Liver (tissue), 8 donors: ENCODE measurements at regions not wholly inside any gene's neighbourhood (a gene's known extent, or its start where the extent isn't known, plus 50 kb on each side); places are given as distances from the start of the nearest gene placed in this dataset.

Source experiments
- DNase-seq: peaks from one replicate; pipeline ENCODE4 v3.0.0-alpha.2; 2017; ENCODE audit warnings: low spot score
- H3K27ac ChIP-seq, 2 donors: one replicate each; pipeline ENCODE4 v1.7.0; 2013; ENCODE audit warnings: inconsistent platforms in 2 of 2, low read length in 2 of 2, control low read depth in 1 of 2, low read depth in 1 of 2, mild to moderate bottlenecking in 1 of 2
- H3K27me3 ChIP-seq, 4 donors: one replicate each; pipeline versions ENCODE4 v1.6.1 to v1.7.0; 2013; ENCODE audit warnings: low read length in 3 of 4, inconsistent platforms in 1 of 4, mild to moderate bottlenecking in 1 of 4, moderate library complexity in 1 of 4; ENCODE audit not compliant: control insufficient read depth in 4 of 4, insufficient read depth in 4 of 4
- H3K36me3 ChIP-seq, 4 donors: one replicate each; pipeline versions ENCODE4 v1.6.1 to v1.7.0; 2013; ENCODE audit warnings: low read length in 3 of 4, mild to moderate bottlenecking in 3 of 4, low read depth in 1 of 4, moderate library complexity in 1 of 4; ENCODE audit not compliant: control insufficient read depth in 4 of 4, insufficient read depth in 3 of 4
- H3K4me1 ChIP-seq, 4 donors: one replicate each; pipeline versions ENCODE4 v1.6.1 to v1.7.0; 2013; ENCODE audit warnings: low read length in 3 of 4, mild to moderate bottlenecking in 3 of 4, moderate library complexity in 1 of 4; ENCODE audit not compliant: control insufficient read depth in 4 of 4, insufficient read depth in 4 of 4
- H3K4me3 ChIP-seq, 3 donors: one replicate each; pipeline versions ENCODE4 v1.6.1 to v1.7.0; 2013; ENCODE audit warnings: low read length in 3 of 3, control low read depth in 1 of 3, low read depth in 1 of 3, mild to moderate bottlenecking in 1 of 3
- H3K9ac ChIP-seq, 2 donors: one replicate each; pipeline ENCODE4 v1.7.0; 2013; ENCODE audit warnings: low read length in 2 of 2, mild to moderate bottlenecking in 2 of 2, moderate library complexity in 2 of 2, control low read depth in 1 of 2, low read depth in 1 of 2
- H3K9me3 ChIP-seq, 4 donors: one replicate each; pipeline versions ENCODE4 v1.6.1 to v1.7.0; 2013; ENCODE audit warnings: low read length in 3 of 4; ENCODE audit not compliant: control insufficient read depth in 4 of 4
- EGR1 ChIP-seq, 2 donors: IDR thresholded peaks; 2 replicates each; pipeline ENCODE4 v1.6.1; 2016 to 2018; ENCODE audit warnings: antibody characterized with exemption in 2 of 2, low read depth in 2 of 2
- FOXA1 ChIP-seq: IDR thresholded peaks from 2 replicates; pipeline ENCODE4 v1.6.1; 2016; ENCODE audit warnings: antibody characterized with exemption
- FOXA2 ChIP-seq: IDR thresholded peaks from 2 replicates; pipeline ENCODE4 v1.6.1; 2016; ENCODE audit warnings: antibody characterized with exemption
- GABPA ChIP-seq, 2 donors: IDR thresholded peaks in 1 of 2; conservative IDR thresholded peaks in 1 of 2; 2 replicates each; pipeline ENCODE4 v1.6.1; 2016; ENCODE audit warnings: antibody characterized with exemption in 2 of 2, mild to moderate bottlenecking in 1 of 2, moderate library complexity in 1 of 2
- HNF4A ChIP-seq, 2 donors: conservative IDR thresholded peaks; 2 replicates each; pipeline ENCODE4 v1.6.1; 2016; ENCODE audit warnings: antibody characterized with exemption in 2 of 2, mild to moderate bottlenecking in 2 of 2
- HNF4G ChIP-seq: IDR thresholded peaks from 2 replicates; pipeline ENCODE4 v1.6.1; 2016; ENCODE audit warnings: antibody characterized with exemption
- JUND ChIP-seq, 2 donors: IDR thresholded peaks; 2 replicates each; pipeline ENCODE4 v1.6.1; 2016; ENCODE audit warnings: antibody characterized with exemption in 2 of 2
- NR2F2 ChIP-seq: IDR thresholded peaks from 2 replicates; pipeline ENCODE4 v1.6.1; 2016; ENCODE audit warnings: antibody characterized with exemption
- RAD21 ChIP-seq, 2 donors: IDR thresholded peaks; 2 replicates each; pipeline ENCODE4 v1.6.1; 2016; ENCODE audit warnings: antibody characterized with exemption in 2 of 2, mild to moderate bottlenecking in 2 of 2
- RXRA ChIP-seq, 2 donors: IDR thresholded peaks; 2 replicates each; pipeline ENCODE4 v1.6.1; 2017 to 2018; ENCODE audit warnings: antibody characterized with exemption in 2 of 2, mild to moderate bottlenecking in 1 of 2
- SP1 ChIP-seq: IDR thresholded peaks from 2 replicates; pipeline ENCODE4 v1.6.1; 2018; ENCODE audit warnings: antibody characterized with exemption, mild to moderate bottlenecking
- TAF1 ChIP-seq: conservative IDR thresholded peaks from 2 replicates; pipeline ENCODE4 v1.6.1; 2016; ENCODE audit warnings: antibody characterized with exemption, mild to moderate bottlenecking
- WGBS: extraction: QIAGEN DNeasy Blood & Tissue Kit; methylation state at CpG from one replicate; pipeline ENCODE4 v1.1.7; 2013; 5-methylcytosine and 5-hydroxymethylcytosine counted together
- TF ChIP-seq, protein P1 (sequence below): fragments of 150-350 bp; IDR thresholded peaks from 2 replicates; pipeline ENCODE4 v1.5.1; 2017; ENCODE audit warnings: improper control_type of control experiment, low read depth, low read length; ENCODE audit not compliant: missing input control
- TF ChIP-seq, protein P2 (sequence below): IDR thresholded peaks from 2 replicates; pipeline ENCODE4 v1.6.1; 2016; ENCODE audit warnings: antibody characterized with exemption
- TF ChIP-seq, protein P3 (sequence below): IDR thresholded peaks from 2 replicates; pipeline ENCODE4 v1.6.1; 2016; ENCODE audit warnings: antibody characterized with exemption
- TF ChIP-seq, protein P4 (sequence below): IDR thresholded peaks from 2 replicates; pipeline ENCODE4 v1.6.1; 2016; ENCODE audit warnings: antibody characterized with exemption, mild to moderate bottlenecking
- donor health status: healthy.
- donor health status: healthy.
- donor health status: healthy.
- donor health status: healthy.
- donor health status: healthy.

DNA sequence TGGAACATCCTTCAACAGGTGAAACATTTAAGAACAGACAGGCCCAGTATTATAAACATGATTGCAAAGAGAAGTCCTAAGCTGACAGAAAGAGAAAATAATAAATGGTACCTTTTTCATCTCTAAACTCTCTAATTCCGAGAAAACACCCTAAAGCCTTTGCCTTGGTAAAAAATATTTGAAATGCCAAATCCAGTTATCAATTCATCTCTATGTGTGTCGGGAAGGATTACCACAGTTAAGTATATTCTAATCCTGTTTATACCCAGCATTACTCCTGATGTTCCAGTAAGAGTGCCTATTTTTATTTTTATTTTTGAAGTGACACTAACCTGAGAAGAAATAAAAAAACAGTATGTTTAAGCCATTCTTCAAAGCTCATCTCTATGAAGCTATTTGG, 219.3 kb upstream of the NANOGP8 start:
- Histone ChIP-seq H3K9me3 (peaks cover 0 to under 1% (median 0%) of the 10 kb centered on the region in 4 donors), H3K27ac (no peak overlapping the region), H3K4me3 (no peak overlapping the region), H3K4me1 (peaks cover 3 to 35% (median 24%) of the 10 kb centered on the region in 4 donors), H3K9ac (no peak overlapping the region), H3K27me3 (no peaks in the 10 kb centered on the region), H3K36me3 (no peaks in the 10 kb centered on the region)
- no peak for DNase-seq
- TF ChIP-seq FOXA2: no peak
- TF ChIP-seq RXRA (IDR thresholded peaks at IDR 0.05): no peak
- no peak for TF ChIP-seq RAD21 (IDR thresholded peaks at IDR 0.05)
- no peak for TF ChIP-seq JUND (IDR thresholded peaks at IDR 0.05)
- TF ChIP-seq GABPA (IDR thresholded peaks at IDR 0.05 in 1 of 2, conservative IDR thresholded peaks at IDR 0.05 in 1 of 2): no peak
- no peak for TF ChIP-seq NR2F2
- TF ChIP-seq, protein P1, sequence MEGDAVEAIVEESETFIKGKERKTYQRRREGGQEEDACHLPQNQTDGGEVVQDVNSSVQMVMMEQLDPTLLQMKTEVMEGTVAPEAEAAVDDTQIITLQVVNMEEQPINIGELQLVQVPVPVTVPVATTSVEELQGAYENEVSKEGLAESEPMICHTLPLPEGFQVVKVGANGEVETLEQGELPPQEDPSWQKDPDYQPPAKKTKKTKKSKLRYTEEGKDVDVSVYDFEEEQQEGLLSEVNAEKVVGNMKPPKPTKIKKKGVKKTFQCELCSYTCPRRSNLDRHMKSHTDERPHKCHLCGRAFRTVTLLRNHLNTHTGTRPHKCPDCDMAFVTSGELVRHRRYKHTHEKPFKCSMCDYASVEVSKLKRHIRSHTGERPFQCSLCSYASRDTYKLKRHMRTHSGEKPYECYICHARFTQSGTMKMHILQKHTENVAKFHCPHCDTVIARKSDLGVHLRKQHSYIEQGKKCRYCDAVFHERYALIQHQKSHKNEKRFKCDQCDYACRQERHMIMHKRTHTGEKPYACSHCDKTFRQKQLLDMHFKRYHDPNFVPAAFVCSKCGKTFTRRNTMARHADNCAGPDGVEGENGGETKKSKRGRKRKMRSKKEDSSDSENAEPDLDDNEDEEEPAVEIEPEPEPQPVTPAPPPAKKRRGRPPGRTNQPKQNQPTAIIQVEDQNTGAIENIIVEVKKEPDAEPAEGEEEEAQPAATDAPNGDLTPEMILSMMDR: no peak
- no peak for TF ChIP-seq HNF4A (conservative IDR thresholded peaks at IDR 0.05)
- TF ChIP-seq, protein P2, sequence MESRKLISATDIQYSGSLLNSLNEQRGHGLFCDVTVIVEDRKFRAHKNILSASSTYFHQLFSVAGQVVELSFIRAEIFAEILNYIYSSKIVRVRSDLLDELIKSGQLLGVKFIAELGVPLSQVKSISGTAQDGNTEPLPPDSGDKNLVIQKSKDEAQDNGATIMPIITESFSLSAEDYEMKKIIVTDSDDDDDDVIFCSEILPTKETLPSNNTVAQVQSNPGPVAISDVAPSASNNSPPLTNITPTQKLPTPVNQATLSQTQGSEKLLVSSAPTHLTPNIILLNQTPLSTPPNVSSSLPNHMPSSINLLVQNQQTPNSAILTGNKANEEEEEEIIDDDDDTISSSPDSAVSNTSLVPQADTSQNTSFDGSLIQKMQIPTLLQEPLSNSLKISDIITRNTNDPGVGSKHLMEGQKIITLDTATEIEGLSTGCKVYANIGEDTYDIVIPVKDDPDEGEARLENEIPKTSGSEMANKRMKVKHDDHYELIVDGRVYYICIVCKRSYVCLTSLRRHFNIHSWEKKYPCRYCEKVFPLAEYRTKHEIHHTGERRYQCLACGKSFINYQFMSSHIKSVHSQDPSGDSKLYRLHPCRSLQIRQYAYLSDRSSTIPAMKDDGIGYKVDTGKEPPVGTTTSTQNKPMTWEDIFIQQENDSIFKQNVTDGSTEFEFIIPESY: no peak
- TF ChIP-seq, protein P3, sequence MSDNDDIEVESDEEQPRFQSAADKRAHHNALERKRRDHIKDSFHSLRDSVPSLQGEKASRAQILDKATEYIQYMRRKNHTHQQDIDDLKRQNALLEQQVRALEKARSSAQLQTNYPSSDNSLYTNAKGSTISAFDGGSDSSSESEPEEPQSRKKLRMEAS: no peak
- TF ChIP-seq HNF4G: no peak
- TF ChIP-seq TAF1: no peak
- TF ChIP-seq, protein P4, sequence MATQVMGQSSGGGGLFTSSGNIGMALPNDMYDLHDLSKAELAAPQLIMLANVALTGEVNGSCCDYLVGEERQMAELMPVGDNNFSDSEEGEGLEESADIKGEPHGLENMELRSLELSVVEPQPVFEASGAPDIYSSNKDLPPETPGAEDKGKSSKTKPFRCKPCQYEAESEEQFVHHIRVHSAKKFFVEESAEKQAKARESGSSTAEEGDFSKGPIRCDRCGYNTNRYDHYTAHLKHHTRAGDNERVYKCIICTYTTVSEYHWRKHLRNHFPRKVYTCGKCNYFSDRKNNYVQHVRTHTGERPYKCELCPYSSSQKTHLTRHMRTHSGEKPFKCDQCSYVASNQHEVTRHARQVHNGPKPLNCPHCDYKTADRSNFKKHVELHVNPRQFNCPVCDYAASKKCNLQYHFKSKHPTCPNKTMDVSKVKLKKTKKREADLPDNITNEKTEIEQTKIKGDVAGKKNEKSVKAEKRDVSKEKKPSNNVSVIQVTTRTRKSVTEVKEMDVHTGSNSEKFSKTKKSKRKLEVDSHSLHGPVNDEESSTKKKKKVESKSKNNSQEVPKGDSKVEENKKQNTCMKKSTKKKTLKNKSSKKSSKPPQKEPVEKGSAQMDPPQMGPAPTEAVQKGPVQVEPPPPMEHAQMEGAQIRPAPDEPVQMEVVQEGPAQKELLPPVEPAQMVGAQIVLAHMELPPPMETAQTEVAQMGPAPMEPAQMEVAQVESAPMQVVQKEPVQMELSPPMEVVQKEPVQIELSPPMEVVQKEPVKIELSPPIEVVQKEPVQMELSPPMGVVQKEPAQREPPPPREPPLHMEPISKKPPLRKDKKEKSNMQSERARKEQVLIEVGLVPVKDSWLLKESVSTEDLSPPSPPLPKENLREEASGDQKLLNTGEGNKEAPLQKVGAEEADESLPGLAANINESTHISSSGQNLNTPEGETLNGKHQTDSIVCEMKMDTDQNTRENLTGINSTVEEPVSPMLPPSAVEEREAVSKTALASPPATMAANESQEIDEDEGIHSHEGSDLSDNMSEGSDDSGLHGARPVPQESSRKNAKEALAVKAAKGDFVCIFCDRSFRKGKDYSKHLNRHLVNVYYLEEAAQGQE: no peak
- TF ChIP-seq EGR1 (IDR thresholded peaks at IDR 0.05; ENCODE audit: low read depth in 2 of 2): no peak
- no peak for TF ChIP-seq FOXA1
- TF ChIP-seq SP1: no peak
- 96% methylated on average over 2 of the region's 2 CpGs for WGBS

DNA sequence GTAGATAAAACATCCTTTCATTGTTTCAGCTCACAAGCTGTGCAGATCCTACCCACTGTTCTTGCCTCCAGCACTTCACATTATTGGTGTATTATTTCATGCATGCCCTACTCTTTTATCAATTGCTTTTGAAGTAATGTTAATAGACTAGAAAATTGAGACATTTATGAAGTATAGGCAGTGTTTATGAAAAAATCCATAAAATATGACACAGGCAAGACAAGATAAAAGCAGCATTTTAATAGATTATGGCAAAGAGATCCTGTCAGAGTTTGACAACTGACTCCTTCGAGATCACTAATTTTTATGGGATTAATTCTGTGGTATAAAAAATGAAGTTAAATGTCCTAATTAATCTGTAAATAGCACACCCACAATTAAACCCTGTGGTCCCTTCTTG, 217.2 kb upstream of the NANOGP8 start:
- Histone ChIP-seq H3K27me3 (no peaks in the 10 kb centered on the region), H3K36me3 (no peaks in the 10 kb centered on the region), H3K4me3 (no peak overlapping the region), H3K9me3 (peaks cover 0 to 2% (median 0%) of the 10 kb centered on the region in 4 donors), H3K4me1 (peaks cover 5 to 21% (median 14%) of the 10 kb centered on the region in 4 donors), H3K27ac (no peak overlapping the region), H3K9ac (no peak overlapping the region)
- TF ChIP-seq TAF1 (no peak), EGR1 (IDR thresholded peaks at IDR 0.05; ENCODE audit: low read depth in 2 of 2) (no peak), GABPA (IDR thresholded peaks at IDR 0.05 in 1 of 2, conservative IDR thresholded peaks at IDR 0.05 in 1 of 2) (no peak), RXRA (IDR thresholded peaks at IDR 0.05) (no peak), NR2F2 (no peak)
- TF ChIP-seq, protein P1: no peak
- 97% methylated on average over 1 of the region's 1 CpG for WGBS
- DNase-seq: no peak
